OCI-LY1 (cell line): ENCODE measurements at regions not wholly inside any gene's neighbourhood (a gene's known extent, or its start where the extent isn't known, plus 50 kb on each side); places are given as distances from the start of the nearest gene placed in this dataset.

Source experiments
- CTCF ChIP-seq: fragments of 200-600 bp; sonication (generic), shearing (Covaris generic); IDR thresholded peaks from 2 replicates; pipeline ENCODE4 v1.5.1; 2017; ENCODE audit warnings: mild to moderate bottlenecking, antibody characterized with exemption, low read length, moderate library complexity, mixed read lengths
- EZH2 ChIP-seq: fragments of 200-600 bp; sonication (generic), shearing (Covaris generic); IDR thresholded peaks from 2 replicates; pipeline ENCODE4 v1.8.0; 2017; ENCODE audit warnings: borderline replicate concordance, mixed run types, mild to moderate bottlenecking, antibody characterized with exemption, low read length, moderate library complexity, mixed read lengths

GRCh38 chr18:73897517-73897916, 250.1 kb downstream of the FBXO15 start:
- TF ChIP-seq CTCF = no peak
- no peak for TF ChIP-seq EZH2
